Ishikawa (cell line): ENCODE measurements at regions not wholly inside any gene's neighbourhood (a gene's known extent, or its start where the extent isn't known, plus 50 kb on each side); places are given as distances from the start of the nearest gene placed in this dataset.

Experiments
- EP300 ChIP-seq: IDR thresholded peaks from 2 replicates; pipeline ENCODE4 v1.6.1; 2012; ENCODE audit warnings: borderline replicate concordance
- MAX ChIP-seq: IDR thresholded peaks from 2 replicates; pipeline ENCODE4 v1.6.1; 2012
- NFIC ChIP-seq: IDR thresholded peaks from 2 replicates; pipeline ENCODE4 v1.6.1; 2012
- REST ChIP-seq: IDR thresholded peaks from 2 replicates; pipeline ENCODE4 v1.6.1; 2012; ENCODE audit warnings: low read depth, mild to moderate bottlenecking
- TAF1 ChIP-seq: IDR thresholded peaks from 2 replicates; pipeline ENCODE4 v1.6.1; 2012; ENCODE audit warnings: low read depth, mild to moderate bottlenecking

- no peak for TF ChIP-seq REST
- no peak for TF ChIP-seq NFIC
- TF ChIP-seq EP300 = no peak
- TF ChIP-seq MAX = no peak
- no peak for TF ChIP-seq TAF1
These were observed 182.4 kb upstream of the CHRNA7 start for GRCh38 chr15:31847961-31848360.
